B cell (primary cell): ENCODE measurements at regions not wholly inside any gene's neighbourhood (a gene's known extent, or its start where the extent isn't known, plus 50 kb on each side); places are given as distances from the start of the nearest gene placed in this dataset.

Experiments
- EZH2 ChIP-seq: IDR thresholded peaks from 2 replicates; pipeline ENCODE4 v1.6.1; 2012; ENCODE audit warnings: borderline replicate concordance, low read depth, mild to moderate bottlenecking, moderate library complexity, low read length; ENCODE audit not compliant: insufficient read depth, poor library complexity, severe bottlenecking
- TF ChIP-seq, protein P1 (sequence below): fragments of 200-600 bp; IDR thresholded peaks from one replicate; pipeline ENCODE4 v1.8.0; 2022; ENCODE audit warnings: antibody characterized with exemption, mild to moderate bottlenecking

DNA sequence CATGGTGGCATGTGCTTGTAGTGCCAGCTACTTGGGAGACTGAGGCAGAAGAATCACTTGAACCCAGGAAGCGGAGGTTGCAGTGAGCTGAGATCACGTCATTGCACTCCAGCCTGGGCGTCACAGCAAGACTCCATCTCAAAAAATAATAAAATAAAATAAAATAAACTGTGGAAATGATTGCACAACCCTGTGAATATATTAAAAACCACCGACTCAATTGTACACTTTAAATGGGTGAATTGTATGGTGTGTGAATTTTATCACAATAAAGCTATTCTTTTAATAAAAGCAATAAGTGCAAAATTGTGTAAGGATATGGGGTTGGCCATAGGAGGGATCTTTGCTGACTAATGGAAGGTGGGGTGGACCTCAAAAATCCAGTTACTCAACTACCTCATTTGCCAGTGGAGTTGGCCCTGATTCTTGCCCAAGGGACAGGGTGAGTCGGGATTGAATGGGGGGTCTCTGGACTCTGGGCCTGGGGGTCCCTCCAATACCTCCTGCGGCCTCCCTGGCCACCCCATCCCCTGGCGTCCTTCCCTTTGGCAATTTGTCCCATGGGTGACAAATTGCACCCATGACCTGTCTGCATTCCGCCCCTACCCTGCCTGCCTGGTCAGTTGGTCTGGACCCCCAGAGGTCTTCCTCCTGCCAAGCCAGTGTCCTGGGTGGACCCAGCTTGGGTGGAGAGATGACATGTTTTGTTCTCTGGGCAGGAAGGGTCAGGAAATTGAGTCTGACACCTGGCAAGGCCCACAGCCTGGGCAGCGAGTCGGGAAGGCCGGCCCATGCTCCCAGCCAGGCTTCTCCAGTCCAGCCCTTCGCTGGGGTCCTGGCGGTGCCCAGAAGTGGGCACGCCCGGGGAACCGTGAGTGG is 61.7 kb upstream of the ELN start:
- TF ChIP-seq, protein P1, sequence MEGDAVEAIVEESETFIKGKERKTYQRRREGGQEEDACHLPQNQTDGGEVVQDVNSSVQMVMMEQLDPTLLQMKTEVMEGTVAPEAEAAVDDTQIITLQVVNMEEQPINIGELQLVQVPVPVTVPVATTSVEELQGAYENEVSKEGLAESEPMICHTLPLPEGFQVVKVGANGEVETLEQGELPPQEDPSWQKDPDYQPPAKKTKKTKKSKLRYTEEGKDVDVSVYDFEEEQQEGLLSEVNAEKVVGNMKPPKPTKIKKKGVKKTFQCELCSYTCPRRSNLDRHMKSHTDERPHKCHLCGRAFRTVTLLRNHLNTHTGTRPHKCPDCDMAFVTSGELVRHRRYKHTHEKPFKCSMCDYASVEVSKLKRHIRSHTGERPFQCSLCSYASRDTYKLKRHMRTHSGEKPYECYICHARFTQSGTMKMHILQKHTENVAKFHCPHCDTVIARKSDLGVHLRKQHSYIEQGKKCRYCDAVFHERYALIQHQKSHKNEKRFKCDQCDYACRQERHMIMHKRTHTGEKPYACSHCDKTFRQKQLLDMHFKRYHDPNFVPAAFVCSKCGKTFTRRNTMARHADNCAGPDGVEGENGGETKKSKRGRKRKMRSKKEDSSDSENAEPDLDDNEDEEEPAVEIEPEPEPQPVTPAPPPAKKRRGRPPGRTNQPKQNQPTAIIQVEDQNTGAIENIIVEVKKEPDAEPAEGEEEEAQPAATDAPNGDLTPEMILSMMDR = no peak
- TF ChIP-seq EZH2 = no peak
